HG03280 (cell line): ENCODE measurements at regions not wholly inside any gene's neighbourhood (a gene's known extent, or its start where the extent isn't known, plus 50 kb on each side); places are given as distances from the start of the nearest gene placed in this dataset.
"Not testable (repeated sequence)": the region's sequence is repeated elsewhere in the genome, so short reads cannot be mapped to it uniquely, and the experiment has no call there.

Source experiments
- ATAC-seq: cut with Tn5 transposase; IDR thresholded peaks from one replicate; pipeline ENCODE4 v1.9.1; 2021; ENCODE audit warnings: mild to moderate bottlenecking, moderate library complexity; ENCODE audit not compliant: unreplicated experiment

- ATAC-seq = no peak
Observed at GRCh38 chr2:184993746-184994145, 395.4 kb downstream of the ZNF804A start.

DNA sequence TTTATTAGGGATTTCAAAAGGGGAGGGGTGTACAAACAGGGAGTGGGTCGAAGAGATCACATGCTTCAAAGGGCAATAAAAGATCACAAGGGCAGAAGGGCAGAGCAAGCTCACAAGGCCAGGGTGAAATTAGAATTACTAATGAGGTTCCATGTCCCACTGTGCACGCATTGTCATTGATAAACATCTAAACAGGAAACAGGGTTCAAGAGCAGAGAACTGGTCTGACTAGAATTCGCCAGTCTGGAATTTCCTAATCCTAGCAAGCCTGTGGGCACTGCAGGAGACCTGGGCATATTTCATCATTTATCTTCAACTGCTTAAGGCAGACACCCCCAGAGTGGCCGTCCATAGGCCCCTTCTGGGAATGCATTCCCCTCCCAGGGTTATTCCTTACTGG, 408.2 kb downstream of the ZNF804A start:
- no peak for ATAC-seq

- no peak for ATAC-seq
Observed at GRCh38 chr2:185012643-185013042, 414.3 kb downstream of the ZNF804A start.

GRCh38 chr2:185014076-185014475, 415.7 kb downstream of the ZNF804A start:
- no peak for ATAC-seq

GRCh38 chr2:185025891-185026290, 427.6 kb downstream of the ZNF804A start:
- ATAC-seq = not testable (repeated sequence)

GRCh38 chr2:185035906-185036305, 437.6 kb downstream of the ZNF804A start:
- no peak for ATAC-seq

- ATAC-seq = no peak
Observed at GRCh38 chr2:185044323-185044874, 446.1 kb downstream of the ZNF804A start.

DNA sequence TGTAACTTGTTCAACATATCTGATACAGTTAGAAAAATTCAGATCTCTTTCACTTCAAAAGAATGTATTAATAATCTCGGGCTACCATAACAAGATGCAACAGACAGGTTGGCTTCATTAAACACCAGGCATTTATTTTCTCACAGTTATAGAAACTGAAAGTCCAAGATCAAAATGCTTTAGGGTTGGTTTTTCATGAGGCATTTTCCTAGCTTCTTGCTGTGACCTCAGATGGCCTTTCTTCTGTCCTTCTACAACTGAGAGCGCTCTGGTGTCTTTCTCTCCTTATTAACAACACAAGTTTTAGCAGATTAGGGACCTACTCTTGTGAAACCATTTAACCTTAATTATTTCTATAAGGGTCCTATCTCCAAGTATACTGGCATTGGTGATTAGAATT, 452.5 kb downstream of the ZNF804A start:
- ATAC-seq = no peak

GRCh38 chr2:185063761-185064160, 465.4 kb downstream of the ZNF804A start:
- no peak for ATAC-seq

- ATAC-seq = no peak
Observed at GRCh38 chr2:185066128-185066527, 467.8 kb downstream of the ZNF804A start.

- ATAC-seq = no peak
Observed at GRCh38 chr2:185069107-185069506, 470.8 kb downstream of the ZNF804A start.

- no peak for ATAC-seq
Observed at GRCh38 chr2:185074156-185074555, 475.8 kb downstream of the ZNF804A start.

GRCh38 chr2:185082749-185083148, 484.4 kb downstream of the ZNF804A start:
- ATAC-seq = no peak

- ATAC-seq = no peak
Observed at GRCh38 chr2:185108588-185108987, 510.3 kb downstream of the ZNF804A start.

DNA sequence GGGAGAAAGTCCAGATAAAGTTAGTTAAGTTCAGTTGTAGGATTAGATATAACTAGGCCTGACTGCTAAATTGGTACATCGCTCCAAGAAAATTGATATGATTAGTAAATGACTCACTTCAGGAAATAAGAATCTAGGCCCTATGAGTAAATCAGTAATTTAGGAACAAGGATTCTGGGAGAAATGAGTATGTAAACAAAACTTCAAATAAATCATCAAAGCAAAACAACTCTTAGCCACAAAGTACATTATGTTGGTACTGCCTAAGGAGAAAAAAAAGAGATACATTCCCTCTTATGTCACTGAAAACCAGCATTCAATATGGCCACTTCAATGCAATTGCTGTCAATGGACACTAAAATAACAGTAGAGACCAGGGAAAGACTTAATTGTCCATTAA, 529.1 kb downstream of the ZNF804A start:
- no peak for ATAC-seq

GRCh38 chr2:185128346-185128745, 530.0 kb downstream of the ZNF804A start:
- ATAC-seq = no peak

- no peak for ATAC-seq
Observed at GRCh38 chr2:185128996-185129395, 530.7 kb downstream of the ZNF804A start.

GRCh38 chr2:185130685-185131084, 532.4 kb downstream of the ZNF804A start:
- ATAC-seq = no peak

GRCh38 chr2:185132501-185133041, 534.2 kb downstream of the ZNF804A start:
- no peak for ATAC-seq

DNA sequence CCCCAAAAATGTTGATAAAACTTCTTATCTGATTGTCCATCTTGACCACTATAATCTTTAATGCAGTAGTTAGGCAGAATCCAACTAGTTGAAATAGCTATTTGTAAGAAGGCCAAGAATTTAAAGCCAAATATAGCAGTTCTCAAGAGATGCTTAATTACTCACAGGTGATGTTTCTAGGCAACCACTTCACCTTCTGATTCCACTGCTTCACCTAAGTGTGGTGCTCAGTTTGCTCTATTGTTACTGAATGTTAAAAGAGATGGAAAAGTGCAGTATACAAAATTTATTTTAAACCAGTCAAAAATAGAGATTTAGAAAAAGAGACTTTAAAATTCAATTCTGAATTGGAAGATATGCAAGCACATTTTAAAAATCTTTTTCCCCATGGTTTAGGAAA, 539.4 kb downstream of the ZNF804A start:
- no peak for ATAC-seq

DNA sequence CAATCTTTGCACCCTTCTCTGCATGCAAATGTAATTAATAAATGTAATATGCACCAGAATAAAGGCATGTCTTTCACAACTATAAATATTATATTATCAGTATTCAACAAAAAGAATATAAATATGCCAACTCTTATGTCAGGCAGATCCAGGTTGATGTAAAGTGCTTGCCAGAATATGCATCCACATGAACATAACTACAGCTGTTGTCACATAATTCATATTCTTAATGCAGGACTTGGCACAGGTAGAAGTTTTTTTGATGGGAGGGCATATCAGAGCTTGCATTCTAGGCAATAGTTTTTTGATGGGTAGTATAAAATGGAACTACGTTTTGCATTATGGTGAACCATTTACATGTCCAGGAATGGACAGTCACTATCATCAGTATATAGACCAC, 544.3 kb downstream of the ZNF804A start:
- ATAC-seq = no peak

GRCh38 chr2:185144159-185144919, 546.0 kb downstream of the ZNF804A start:
- no peak for ATAC-seq
